Stimulated activated CD4-positive, alpha-beta T cell treated with anti-CD3 and anti-CD28 coated beads, Interleukin-2, amount 100 ng/mL, for 4 hours (primary cell): ENCODE measurements at regions not wholly inside any gene's neighbourhood (a gene's known extent, or its start where the extent isn't known, plus 50 kb on each side); places are given as distances from the start of the nearest gene placed in this dataset.

Source experiments
- DNase-seq: peaks from one replicate; pipeline ENCODE4 v3.0.0-alpha.2; 2020; ENCODE audit warnings: low read depth

DNA sequence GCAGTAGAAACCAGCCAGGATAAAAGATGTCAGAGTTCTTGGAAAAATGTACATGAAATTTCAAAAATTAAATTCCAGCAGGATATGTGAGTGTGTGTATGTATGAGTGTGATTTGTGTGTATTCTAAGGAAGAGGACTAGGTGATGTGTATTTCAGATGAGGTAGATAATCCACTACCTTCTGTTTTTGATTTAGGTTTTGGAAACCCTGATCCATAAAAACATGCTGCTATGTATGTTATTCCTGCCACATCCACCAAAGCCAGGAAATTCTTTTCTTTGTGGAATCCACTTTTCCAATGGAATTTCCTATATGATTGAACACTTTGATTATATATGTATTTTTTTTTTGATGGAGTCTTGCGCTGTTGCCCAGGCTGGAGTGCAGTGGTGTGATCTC, 276.9 kb downstream of the UQCRFS1 start:
- DNase-seq: no peak

DNA sequence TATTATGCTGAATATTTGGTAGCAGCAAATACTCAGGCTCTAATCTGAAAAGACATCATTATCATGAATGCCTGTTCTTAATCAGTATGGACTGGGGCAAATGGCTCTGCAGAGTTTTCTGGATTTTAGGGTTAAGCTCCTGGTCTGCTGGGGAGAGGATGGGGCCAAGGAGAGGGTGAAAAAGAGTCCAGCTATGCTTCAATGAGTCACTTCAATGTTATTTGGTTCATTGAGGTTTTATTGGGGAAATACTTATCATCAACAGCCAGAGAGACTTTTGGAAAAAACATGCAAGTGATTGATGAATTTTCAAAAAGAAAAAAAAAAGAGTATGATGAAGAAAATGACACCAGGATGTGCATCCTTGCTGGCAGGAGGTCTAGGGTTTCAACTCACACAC, 278.3 kb downstream of the UQCRFS1 start:
- no peak for DNase-seq

DNA sequence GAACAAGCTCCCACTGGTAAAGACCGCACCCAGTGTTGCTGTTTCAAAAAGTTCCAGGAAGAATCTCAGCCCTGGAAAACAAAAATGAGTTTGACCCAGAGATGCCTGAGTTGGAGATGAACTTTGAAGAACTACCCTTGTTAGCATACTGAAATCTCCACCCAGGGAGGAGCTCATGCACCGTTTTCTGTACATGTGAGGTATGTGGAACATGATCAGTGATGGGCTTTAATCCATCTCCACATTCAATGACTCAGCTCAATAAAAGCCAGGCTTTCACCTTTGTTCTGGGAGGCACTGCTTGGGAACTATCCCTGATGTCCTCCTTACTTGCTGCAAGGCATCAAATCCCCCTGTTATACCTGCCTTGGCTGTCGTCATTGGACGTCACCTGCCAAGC, 279.9 kb downstream of the UQCRFS1 start:
- no peak for DNase-seq

DNA sequence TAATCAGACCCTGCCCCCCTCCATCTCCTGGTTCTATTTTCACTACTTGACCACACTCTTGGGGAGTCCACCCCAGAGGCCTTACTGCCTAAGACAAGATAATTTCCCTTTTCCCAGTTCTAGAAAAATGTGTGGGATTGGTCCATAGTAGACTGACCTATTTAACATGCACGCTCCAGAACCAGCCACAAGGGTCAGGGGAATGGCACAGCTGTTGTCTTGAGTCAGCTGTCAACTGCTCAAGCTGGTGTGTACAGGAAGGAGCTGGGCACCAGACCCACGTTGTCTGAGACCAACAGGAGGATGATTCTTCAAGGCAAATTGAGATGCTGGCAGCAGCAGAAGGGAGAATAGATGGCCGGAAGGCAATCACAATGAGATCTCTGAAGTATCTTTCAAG, 280.5 kb downstream of the UQCRFS1 start:
- no peak for DNase-seq

DNA sequence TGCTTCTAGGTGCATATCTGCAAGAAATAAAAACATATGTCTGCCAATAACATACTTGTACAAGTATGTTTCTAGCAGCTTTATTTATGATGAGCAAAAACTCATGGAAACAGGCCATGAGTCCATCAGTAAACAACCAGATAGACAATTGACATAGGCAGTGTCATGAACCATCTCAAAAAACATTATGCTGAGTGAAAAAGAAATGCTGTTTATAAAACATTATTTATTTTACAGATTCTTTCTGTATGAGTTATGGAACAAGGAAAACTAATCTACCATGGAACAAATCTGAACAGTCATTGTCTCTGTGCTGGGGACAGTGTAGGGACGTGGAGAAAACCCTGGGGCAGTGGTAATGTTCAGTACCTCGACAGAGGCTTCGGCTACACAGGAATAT, 283.9 kb downstream of the UQCRFS1 start:
- no peak for DNase-seq

DNA sequence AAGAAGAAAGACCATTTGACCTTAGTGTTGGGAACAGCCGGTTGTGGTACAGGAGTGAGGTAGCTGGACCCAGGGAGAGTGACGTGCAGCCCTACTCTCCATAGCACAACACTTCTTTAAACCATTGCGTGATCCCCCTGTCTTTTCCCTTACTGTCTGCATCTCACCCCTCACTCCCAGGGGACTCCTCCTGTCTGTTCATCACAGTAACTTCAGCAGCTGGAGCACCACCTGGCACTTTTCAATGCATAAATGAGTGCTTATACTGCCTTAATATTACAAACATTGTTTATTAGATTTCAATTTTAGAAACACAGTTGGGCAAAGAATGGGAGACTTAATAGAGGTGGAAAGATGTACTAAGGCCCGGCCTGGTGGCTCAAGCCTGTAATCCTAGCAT, 285.5 kb downstream of the UQCRFS1 start:
- DNase-seq: no peak

DNA sequence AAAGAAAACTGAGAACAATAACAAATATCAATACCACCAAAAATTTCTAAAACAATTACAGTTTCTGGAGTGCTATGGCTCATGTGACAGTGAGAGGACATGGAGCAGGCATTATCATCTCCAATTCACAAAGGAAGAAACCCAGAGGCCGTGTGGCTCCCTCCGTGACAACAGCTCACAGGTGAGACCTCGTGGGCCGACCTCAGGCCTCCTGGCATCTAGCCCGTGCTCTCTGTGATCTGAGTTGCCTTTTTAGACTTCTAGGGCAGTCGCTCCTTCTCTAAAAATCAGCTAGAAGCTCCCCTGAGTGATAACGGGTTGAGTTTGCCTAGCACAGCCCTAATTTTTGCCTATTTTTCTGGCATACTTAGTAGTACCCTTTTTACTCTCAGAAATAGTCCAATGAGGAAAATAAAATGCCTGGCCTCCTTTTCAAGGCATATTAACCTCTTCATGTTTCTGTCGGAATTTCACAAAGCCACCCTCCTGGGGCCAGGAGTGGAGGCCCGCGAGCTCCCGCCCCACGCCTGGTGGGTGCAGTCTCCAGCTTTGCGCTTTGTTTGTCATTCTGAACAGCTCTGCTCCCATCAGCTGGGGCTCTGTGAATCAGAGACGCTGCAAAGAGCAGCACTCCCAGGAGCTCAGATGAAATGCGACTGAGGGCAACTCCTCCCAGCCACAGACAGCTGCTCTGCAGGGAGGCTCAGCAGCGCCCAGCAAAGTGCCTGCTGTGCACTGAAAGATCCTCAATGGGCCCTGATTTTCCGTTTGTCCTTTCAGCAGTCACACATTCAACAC, 292.5 kb downstream of the UQCRFS1 start:
- DNase-seq: no peak

DNA sequence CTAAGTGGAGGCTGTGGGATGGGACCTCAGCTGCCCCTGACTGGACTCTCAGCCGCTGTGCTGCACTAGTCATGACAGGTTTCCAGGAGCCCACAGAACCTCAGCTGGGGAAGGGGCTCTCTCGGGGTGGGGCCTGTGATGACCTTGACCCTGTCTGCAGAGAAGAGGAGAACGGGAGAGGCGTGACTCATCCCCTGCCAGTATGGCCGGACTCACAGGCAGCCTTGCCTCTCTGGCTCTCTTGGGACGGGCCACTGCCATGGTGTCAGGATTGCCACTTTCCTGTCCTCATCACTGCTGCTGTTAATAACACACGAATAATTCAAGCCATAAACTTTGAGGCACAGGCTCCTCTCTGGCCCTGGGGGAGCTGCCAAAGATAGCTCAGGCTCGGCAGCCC, 295.3 kb downstream of the UQCRFS1 start:
- DNase-seq: no peak

DNA sequence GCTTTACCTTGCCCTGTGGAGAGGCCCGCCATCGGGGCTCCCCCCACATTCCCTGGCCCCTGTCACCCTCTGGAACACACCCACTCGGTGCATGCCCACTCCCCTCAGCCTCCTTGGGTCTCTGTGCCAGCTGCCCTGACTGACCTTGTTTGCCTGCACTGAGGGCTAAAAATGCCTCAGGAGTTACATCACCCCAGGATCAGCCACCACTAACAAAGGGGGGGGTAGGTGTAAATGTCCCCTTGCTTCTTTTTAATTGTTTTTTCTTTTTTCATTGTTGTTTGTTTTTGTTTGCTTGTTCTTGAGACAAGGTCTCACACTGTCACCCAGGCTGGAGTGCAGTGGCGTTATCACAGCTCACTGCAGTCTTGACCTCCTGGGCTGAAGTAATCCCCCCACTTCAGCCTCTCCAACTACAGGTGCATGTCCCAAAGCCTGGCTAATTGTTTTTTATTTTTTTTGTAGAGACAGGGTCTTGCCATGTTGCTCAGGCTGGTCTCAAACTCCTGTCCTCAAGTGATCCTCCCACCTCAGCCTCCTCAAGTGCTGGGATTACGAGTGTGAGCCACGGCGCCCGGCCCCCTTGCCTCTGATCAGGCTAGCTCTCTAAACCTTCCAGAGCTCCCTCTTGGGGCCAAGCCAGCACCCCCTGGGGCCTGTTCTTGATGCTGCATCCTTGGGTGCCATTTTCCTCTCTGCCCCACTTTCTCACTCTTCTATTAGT, 297.1 kb downstream of the UQCRFS1 start:
- DNase-seq: no peak

DNA sequence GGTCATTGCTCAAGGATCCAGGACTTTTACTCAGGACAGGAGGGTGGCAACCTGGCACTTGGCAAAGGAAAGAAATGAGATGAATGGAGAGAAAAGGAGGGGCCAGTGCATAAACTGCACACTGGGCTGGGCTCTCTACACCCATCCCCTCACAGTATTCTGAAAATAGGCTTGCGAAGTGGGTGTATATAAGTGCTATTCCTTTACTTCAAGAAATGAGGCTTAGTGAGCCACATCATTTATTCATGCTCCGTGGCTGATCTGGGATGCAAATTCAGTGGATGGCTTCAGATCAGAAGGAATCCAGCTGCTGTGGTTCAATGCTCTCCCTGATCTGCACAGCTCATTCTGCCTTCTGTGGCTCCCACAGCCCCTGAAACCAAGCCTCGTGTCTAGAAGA, 297.7 kb downstream of the UQCRFS1 start:
- DNase-seq: no peak

DNA sequence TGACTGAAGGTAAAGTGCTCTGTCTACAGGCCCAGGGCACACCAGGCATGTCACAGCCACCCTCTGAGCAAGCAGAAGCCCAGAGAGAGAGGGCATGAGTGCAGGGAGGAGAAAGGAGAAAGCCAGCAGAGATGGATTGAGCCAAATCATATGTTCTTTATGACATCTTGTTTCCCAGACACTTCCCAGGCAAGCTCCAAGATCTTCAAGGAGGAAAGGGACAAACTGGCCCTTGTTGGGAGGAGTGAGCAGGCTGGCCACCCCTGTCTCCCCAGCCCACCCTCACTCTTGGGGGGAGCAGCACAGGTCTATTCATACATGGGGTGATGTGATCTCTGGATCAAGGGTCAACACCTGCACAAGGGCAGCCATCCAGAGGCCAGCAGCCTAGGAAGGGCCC, 298.8 kb downstream of the UQCRFS1 start:
- DNase-seq: no peak

DNA sequence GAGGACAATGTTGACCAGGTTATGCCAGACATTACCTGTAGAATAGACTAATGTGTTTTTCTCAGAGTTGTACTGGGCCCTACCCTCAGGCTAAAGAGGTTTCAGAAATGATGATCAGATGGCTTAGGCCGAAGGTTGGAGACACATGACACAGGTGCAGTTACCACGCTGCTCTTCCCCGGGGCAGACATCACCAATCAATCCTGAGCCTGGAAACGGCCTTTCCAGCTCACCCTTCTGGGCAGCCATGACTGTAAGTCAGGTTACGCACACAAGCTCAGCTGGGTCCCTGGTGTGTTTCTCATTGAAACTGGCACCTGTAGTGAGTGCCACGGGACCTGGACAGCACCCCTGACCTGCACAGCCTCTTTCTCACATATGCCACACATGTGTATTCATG, 299.3 kb downstream of the UQCRFS1 start:
- DNase-seq: no peak

DNA sequence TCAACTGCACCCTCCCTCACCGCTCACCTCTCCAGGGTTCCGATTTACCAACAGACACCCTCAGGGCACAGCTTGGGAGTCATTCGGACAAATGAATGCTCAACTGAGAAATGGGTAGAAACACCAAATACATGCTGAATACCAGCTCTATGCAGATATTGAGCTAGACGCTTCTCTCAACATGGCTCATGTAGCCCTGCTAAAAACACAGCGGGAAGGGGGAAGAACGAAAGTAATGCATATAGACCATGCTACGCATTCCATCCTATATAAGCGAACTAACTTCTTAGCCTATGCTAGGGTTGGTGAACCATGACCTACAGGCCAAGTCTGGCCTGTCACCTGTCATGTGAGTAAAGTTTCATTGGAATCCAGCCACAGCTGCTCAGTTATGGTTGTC, 304.0 kb downstream of the UQCRFS1 start:
- no peak for DNase-seq

DNA sequence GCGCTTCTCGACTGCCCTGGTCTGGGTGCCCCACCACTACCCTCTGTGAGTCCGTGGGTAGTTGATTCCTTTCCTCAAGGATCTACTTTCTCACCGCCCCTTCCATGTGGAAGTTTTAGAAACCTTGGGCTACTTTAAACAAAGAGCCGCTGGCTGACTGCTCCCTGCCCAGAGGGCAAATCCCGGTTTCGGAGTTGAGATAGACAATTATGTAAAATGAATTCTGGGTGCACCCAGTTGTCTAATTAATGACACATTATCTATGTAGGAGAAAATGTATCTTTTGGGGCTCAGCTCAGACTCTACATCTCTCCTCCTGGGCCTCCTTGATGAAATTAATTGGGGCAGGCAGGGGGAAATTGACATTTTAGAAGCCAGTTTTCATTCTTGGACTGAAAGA, 305.4 kb downstream of the UQCRFS1 start:
- DNase-seq: no peak

DNA sequence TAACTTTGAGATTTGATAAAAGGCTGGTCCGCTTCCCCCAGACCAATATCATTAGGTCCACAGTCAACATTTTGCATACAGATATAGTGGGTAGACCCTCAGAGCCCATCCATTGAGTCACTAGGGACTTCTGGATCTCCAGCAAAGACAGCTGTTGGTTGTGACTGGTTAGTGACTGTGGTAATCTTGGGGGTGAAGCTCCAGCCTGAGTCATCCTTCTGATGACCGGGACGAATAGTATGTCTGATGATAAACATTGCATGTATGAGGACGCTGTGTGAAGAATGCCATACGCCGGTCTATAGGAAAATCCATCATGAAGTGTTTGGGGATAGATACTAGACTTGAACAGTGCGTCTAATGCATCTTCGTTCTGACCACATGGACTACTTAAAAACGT, 307.0 kb downstream of the UQCRFS1 start:
- no peak for DNase-seq

DNA sequence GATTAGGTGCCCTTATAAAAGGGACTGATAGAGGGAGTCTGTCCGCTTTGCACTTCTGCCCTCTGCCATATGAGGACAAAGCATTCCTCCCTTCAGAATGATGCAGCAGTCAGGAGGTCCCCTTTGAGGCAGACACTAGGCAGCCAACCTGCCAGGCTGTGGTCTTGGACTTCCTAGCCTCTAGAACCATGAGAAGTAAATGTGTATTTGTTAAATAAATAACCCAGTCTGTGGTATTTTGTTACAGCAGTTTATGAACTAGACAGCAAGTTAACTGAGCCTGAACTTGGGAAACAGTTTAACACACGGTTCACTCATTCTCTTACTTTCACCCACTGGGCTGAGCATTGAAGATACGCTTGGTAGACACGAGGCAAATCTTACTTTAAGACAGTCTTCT, 313.2 kb downstream of the UQCRFS1 start:
- DNase-seq: no peak

DNA sequence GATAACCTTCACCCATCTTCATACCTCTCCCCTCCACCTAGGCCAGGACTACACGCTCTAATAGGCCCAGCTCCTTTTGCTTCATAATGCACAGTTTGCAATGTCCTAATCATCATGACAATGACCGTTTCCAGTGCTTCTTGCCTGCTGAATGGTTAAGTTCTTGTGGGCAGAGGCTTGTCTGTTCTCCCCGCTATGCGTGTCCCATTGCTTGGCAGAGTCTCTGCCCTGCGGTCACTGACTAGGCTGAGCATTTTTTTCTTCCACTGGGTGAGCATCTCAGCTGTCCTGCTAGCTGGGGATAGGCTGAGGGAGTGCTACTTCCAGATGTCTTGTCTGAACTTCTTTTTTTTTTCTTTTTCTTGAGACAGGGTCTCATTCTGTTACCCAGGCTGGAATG, 314.7 kb downstream of the UQCRFS1 start:
- no peak for DNase-seq

DNA sequence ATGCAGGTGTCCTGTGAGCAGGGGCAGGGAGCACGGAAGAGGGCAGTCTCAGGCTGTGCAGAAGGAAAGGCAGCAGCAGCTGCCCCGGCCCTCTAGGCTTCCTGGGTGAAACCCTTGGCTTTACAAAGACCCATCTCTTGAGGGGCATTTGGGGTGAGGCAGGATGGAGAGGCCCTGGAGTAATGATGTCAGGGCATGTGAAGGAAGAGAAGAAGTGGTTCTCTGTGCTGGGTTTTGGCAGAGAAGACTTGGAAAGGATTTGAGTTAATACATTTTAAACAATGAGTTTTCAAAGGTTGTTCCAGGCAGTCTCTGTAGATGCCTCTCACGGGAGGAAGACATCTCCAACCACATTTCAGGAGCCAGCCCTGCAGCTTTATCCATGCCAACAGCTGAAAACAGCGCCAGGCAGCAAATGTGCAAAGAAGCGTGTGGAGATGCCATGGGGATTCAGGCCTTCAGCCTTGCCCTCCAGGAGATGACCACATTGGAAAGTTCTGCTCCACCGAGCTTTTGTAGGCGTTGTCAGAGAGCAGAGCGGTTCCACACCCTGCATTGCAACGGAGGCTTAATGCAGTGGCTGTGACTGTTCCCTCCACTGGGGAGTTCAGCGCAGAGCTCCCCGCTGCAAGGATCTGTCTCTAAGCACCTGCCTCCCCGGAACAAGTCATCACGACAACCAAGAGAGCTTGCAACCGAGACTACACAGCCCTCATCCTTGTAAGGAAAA, 322.8 kb downstream of the UQCRFS1 start:
- DNase-seq: no peak

DNA sequence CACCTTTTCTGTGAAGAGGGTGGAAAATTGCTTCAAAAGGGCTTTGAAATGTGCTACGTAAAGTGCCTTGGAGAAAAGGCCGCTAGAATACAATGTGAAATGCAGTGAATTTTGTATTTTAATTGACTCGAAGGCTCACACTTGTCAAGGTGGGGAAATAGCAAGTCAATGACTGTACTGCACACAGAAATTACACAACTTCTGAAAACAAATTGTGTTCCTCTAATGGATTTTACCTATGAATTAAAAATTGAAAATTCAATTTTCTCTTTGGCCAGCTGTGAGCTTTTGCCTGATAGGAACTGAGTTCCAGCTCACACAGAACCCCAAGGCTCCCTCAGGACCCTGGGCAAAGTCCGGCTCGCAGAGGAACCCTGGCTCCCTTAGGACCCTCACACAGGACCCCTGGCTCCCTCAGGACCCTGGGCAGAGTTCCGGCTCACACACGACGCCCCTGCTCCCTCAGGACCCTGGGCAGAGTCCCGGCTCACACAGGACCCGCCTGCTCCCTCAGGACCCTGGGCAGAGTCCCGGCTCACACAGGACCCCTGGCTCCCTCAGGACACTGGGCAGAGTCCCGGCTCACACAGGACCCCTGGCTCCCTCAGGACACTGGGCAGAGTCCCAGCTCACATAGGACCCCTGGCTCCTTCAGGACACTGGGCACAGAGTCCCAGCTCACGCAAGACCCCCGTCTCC, 324.9 kb downstream of the UQCRFS1 start:
- no peak for DNase-seq

DNA sequence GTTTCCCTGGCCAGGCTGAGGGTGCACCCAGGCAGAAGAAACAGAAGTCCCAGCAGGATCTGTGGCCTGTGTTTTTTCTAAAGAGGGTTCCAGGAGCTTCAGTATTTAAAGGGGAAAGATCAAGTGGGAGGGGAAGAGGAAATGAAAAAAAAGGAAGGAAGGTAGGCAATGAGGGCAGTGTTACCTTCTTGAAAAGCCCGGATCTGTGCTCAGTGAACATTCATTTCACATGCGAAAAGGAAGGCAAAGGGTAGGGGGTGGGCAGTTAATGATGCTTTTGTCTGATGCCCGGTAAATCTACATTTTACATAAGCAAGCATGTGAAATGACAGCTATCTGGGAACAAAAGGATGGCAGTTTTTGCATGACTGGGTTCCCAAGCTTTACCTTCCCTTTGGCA, 326.2 kb downstream of the UQCRFS1 start:
- DNase-seq: no peak

DNA sequence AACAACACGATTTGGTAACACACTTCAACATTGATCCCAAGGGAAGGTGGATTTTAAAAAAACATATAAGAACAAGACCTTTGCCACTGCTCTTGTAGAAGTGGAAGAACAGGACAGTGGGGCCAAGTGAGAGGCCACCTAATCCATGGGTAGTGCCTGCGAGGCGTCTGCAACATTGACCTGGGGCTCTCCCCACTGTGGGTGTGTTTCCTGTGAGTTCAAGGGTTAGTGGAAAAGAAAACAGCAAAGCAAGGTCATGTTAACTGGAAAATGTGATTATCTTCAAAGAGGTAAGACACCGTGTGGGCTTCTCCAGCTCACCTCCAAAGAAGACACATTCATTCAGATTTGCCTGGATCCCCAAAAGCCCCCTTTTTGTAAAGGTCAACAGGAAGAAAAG, 327.0 kb downstream of the UQCRFS1 start:
- no peak for DNase-seq

DNA sequence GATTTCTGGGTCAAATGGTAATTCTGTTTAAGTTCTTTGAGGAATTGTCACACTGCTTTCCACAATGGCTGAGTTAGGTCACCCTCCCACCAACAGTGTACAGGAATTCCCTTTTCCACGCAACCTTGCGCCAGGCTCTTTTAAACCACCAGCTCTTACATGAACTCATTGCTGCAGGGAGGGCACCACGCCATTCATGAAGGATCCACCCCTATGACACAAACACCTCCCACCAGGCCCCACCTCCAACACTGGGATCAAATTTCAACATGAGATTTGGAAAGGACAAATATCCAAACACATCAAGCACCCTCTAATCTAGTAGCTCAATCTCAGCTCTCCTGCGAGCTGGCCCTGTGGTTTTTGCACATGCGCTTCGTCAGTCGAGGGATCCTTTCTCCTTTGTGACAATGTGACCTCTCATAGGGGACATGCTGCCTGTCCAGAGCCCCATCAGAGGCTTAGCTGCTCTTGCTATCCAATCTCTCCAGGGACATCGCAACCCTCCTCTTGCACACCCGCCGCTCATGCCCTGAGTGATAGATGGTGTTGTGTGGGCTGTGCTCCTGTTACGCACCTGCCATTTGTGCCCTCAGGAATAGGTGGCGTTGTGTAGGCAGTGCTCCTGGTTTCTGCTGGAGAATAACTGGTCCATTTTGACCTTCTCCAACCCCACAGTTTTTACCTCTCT, 328.0 kb downstream of the UQCRFS1 start:
- no peak for DNase-seq
